ENCODE measurements at regions not wholly inside any gene's neighbourhood (a gene's known extent, or its start where the extent isn't known, plus 50 kb on each side); places are given as distances from the start of the nearest gene placed in this dataset.

GRCh38 chr20:61149636-61150035 lies 102.4 kb upstream of the CDH4 start:
- no peak for DNase-seq

- DNase-seq, result no peak
Measured at GRCh38 chr20:61157301-61157700, 94.8 kb upstream of the CDH4 start.

GRCh38 chr20:61159957-61160686 lies 91.9 kb upstream of the CDH4 start:
- DNase-seq, result peak in 1 of 2 experiments; percentile 22

GRCh38 chr20:61161726-61162390 lies 90.2 kb upstream of the CDH4 start:
- peak in 1 of 2 experiments; percentile 23 for DNase-seq

GRCh38 chr20:61162451-61162850 lies 89.6 kb upstream of the CDH4 start:
- DNase-seq, result peak; percentile 9 to 65

- no peak for DNase-seq
Measured at GRCh38 chr20:61163031-61163430, 89.0 kb upstream of the CDH4 start.

- no peak for DNase-seq
Measured at GRCh38 chr20:61166324-61166723, 85.7 kb upstream of the CDH4 start.

GRCh38 chr20:61168605-61169004 lies 83.5 kb upstream of the CDH4 start:
- DNase-seq, result no peak

- no peak for DNase-seq
Measured at GRCh38 chr20:61169874-61170273, 82.2 kb upstream of the CDH4 start.

- no peak for DNase-seq
Measured at GRCh38 chr20:61170496-61171320, 81.4 kb upstream of the CDH4 start.

- no peak for DNase-seq
Measured at GRCh38 chr20:61173267-61173666, 78.8 kb upstream of the CDH4 start.

- DNase-seq, result no peak
Measured at GRCh38 chr20:61173961-61174725, 77.9 kb upstream of the CDH4 start.

- DNase-seq, result no peak
Measured at GRCh38 chr20:61176874-61177273, 75.2 kb upstream of the CDH4 start.

- DNase-seq, result no peak
Measured at GRCh38 chr20:61178551-61179071, 73.5 kb upstream of the CDH4 start.

- DNase-seq, result no peak
Measured at GRCh38 chr20:61184194-61184593, 67.9 kb upstream of the CDH4 start.

GRCh38 chr20:61185181-61185580 lies 66.9 kb upstream of the CDH4 start:
- DNase-seq, result no peak

GRCh38 chr20:61185841-61186601 lies 66.0 kb upstream of the CDH4 start:
- DNase-seq, result no peak

- no peak for DNase-seq
Measured at GRCh38 chr20:61186771-61187472, 65.1 kb upstream of the CDH4 start.

GRCh38 chr20:61189534-61189933 lies 62.5 kb upstream of the CDH4 start:
- no peak for DNase-seq

GRCh38 chr20:61191096-61191495 lies 61.0 kb upstream of the CDH4 start:
- DNase-seq, result no peak

GRCh38 chr20:61192337-61192950 lies 59.6 kb upstream of the CDH4 start:
- no peak for DNase-seq
